OCI-LY7 (cell line): ENCODE measurements at regions not wholly inside any gene's neighbourhood (a gene's known extent, or its start where the extent isn't known, plus 50 kb on each side); places are given as distances from the start of the nearest gene placed in this dataset.

ENCODE experiments used
- BruUV-seq: library from RNA; stranded (reverse); fragments of 400-500 nt; replicated peaks from 2 replicates; lab custom pipeline; 2021; lab: Mats Ljungman, UMichigan
- CTCF ChIA-PET: fragments of 300-600 bp; sonication (Branson Sonifier 250); formaldehyde crosslinking; loops from one replicate; lab custom pipeline; 2022; ENCODE audit warnings: antibody characterized with exemption; ENCODE audit not compliant: unreplicated experiment; lab: Charles Lee
- POLR2A ChIA-PET: fragments of 300-600 bp; sonication (Branson Sonifier 250); formaldehyde crosslinking; loops from one replicate; lab custom pipeline; 2022; ENCODE audit warnings: antibody characterized with exemption; lab: Charles Lee
- DNase-seq: peaks from one replicate; pipeline ENCODE4 v3.0.0-alpha.2; 2015; ENCODE audit warnings: low spot score
- H2AFZ ChIP-seq: fragments of 200-600 bp; sonication (generic), shearing (Covaris generic); 2 replicates; pipeline ENCODE4 v1.6.1; 2014; ENCODE audit warnings: mild to moderate bottlenecking, antibody characterized with exemption, low read length, moderate library complexity
- H3K27ac ChIP-seq: fragments of 200-600 bp; sonication (generic); 2 replicates; pipeline ENCODE4 v1.5.1; 2014; ENCODE audit warnings: mixed run types, low read depth, mild to moderate bottlenecking, moderate library complexity, low read length, inconsistent platforms; ENCODE audit not compliant: poor library complexity, severe bottlenecking
- H3K36me3 ChIP-seq: fragments of 200-600 bp; sonication (generic); 2 replicates; pipeline ENCODE4 v1.6.1; 2014; ENCODE audit warnings: mild to moderate bottlenecking, antibody characterized with exemption, low read length, moderate library complexity, mixed read lengths; ENCODE audit not compliant: insufficient read depth
- H3K4me1 ChIP-seq: fragments of 200-600 bp; sonication (generic); 2 replicates; pipeline ENCODE4 v1.5.1; 2014; ENCODE audit warnings: mild to moderate bottlenecking, low read length; ENCODE audit not compliant: insufficient read depth, poor library complexity, severe bottlenecking
- H3K4me2 ChIP-seq: fragments of 200-600 bp; sonication (generic); 2 replicates; pipeline ENCODE4 v1.6.1; 2014; ENCODE audit warnings: mild to moderate bottlenecking, low read length
- H3K4me3 ChIP-seq: fragments of 200-600 bp; sonication (generic); 2 replicates; pipeline ENCODE4 v1.5.1; 2014; ENCODE audit warnings: mild to moderate bottlenecking, low read depth, low read length; ENCODE audit not compliant: poor library complexity, severe bottlenecking
- H3K79me2 ChIP-seq: fragments of 200-600 bp; sonication (generic); 2 replicates; pipeline ENCODE4 v1.6.1; 2016; ENCODE audit warnings: low read depth, mild to moderate bottlenecking, low read length, moderate library complexity, mixed read lengths; ENCODE audit not compliant: insufficient read depth
- H3K9me2 ChIP-seq: fragments of 200-600 bp; sonication (generic); 2 replicates; pipeline ENCODE4 v1.6.1; 2016; ENCODE audit warnings: mild to moderate bottlenecking, low read length, mixed read lengths; ENCODE audit not compliant: insufficient read depth
- H3K9me3 ChIP-seq: fragments of 200-600 bp; sonication (generic); 2 replicates; pipeline ENCODE4 v1.6.1; 2014; ENCODE audit warnings: mild to moderate bottlenecking, mixed run types, low read length, mixed read lengths
- H4K20me1 ChIP-seq: fragments of 200-600 bp; sonication (generic); 2 replicates; pipeline ENCODE4 v1.6.1; 2014; ENCODE audit warnings: mild to moderate bottlenecking, antibody characterized with exemption, low read length, moderate library complexity, mixed read lengths; ENCODE audit not compliant: insufficient read depth
- CTCF ChIP-seq: fragments of 200-600 bp; sonication (generic); conservative IDR thresholded peaks from 2 replicates; pipeline ENCODE4 v1.5.1; 2014; ENCODE audit warnings: mild to moderate bottlenecking, antibody characterized with exemption, low read length, moderate library complexity, mixed read lengths
- EZH2phosphoT487 ChIP-seq: fragments of 200-600 bp; sonication (generic); IDR thresholded peaks from 2 replicates; pipeline ENCODE4 v1.6.1; 2018; ENCODE audit warnings: low read depth, borderline replicate concordance, mild to moderate bottlenecking, mixed run types, antibody characterized with exemption, low read length, moderate library complexity, mixed read lengths
- intact Hi-C: fragments of 100-400 bp; cut with micrococcal nuclease; formaldehyde crosslinking; loops from one replicate; pipeline ENCODE4 v1.10.0; 2022; ENCODE audit not compliant: unreplicated experiment

- Histone ChIP-seq H2AFZ (no peak overlapping the region), H3K27ac (no peak overlapping the region), H4K20me1 (no peaks in the 10 kb centered on the region), H3K4me3 (no peak overlapping the region), H3K9me3 (no peaks in the 10 kb centered on the region), H3K4me1 (no peaks in the 10 kb centered on the region), H3K36me3 (no peaks in the 10 kb centered on the region), H3K9me2 (no peaks in the 10 kb centered on the region), H3K4me2 (no peak overlapping the region), H3K79me2 (no peaks in the 10 kb centered on the region)
- DNase-seq: no peak
- TF ChIP-seq EZH2phosphoT487 (no peak), CTCF (no peak)
- ChIA-PET POLR2A (no interaction called here), CTCF (no interaction called here)
- intact Hi-C loops: no loop called here
- no TSS peak for BruUV-seq
These were observed 209.8 kb upstream of the GYPC start for GRCh38 chr2:126446106-126446695.

- Histone ChIP-seq H3K4me1 (no peaks in the 10 kb centered on the region), H4K20me1 (no peaks in the 10 kb centered on the region), H3K79me2 (no peaks in the 10 kb centered on the region), H3K36me3 (no peaks in the 10 kb centered on the region), H3K9me2 (no peaks in the 10 kb centered on the region), H3K4me2 (no peak overlapping the region), H2AFZ (no peak overlapping the region), H3K27ac (no peak overlapping the region), H3K4me3 (no peak overlapping the region), H3K9me3 (no peaks in the 10 kb centered on the region)
- ChIA-PET POLR2A (no interaction called here), CTCF (no interaction called here)
- intact Hi-C loops: no loop called here
- BruUV-seq: no TSS peak
- TF ChIP-seq EZH2phosphoT487: no peak
- TF ChIP-seq CTCF: no peak
- DNase-seq: no peak
These were observed 207.3 kb upstream of the GYPC start for GRCh38 chr2:126448611-126449010.

DNA sequence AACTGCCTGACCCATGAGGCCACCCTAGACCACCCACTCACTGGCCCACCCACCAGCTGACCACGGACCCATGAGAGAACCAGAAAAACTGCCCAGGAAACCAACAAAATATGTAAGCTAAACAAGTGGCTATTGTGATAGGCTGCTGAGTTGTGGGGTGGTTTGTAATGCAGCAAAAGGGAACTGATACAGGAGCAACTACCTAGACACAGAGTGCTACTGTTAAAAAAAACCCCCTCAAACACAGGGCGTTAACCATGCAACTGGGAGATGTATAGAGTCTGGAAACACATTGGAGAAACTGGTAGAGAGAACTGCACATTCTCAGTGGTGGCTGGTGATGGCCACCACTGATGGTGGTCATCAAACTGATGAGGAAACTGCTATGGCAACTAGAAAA is 206.3 kb upstream of the GYPC start:
- TF ChIP-seq CTCF: no peak
- no peak for TF ChIP-seq EZH2phosphoT487
- ChIA-PET CTCF (no interaction called here), POLR2A (no interaction called here)
- Histone ChIP-seq H3K4me1 (no peaks in the 10 kb centered on the region), H3K4me3 (no peak overlapping the region), H3K36me3 (no peaks in the 10 kb centered on the region), H4K20me1 (no peaks in the 10 kb centered on the region), H3K27ac (no peak overlapping the region), H3K4me2 (no peak overlapping the region), H2AFZ (no peak overlapping the region), H3K79me2 (no peaks in the 10 kb centered on the region), H3K9me3 (no peaks in the 10 kb centered on the region), H3K9me2 (no peaks in the 10 kb centered on the region)
- DNase-seq: no peak
- intact Hi-C loops: no loop called here
- BruUV-seq: no TSS peak
